ENCODE measurements at regions not wholly inside any gene's neighbourhood (a gene's known extent, or its start where the extent isn't known, plus 50 kb on each side); places are given as distances from the start of the nearest gene placed in this dataset.

DNA sequence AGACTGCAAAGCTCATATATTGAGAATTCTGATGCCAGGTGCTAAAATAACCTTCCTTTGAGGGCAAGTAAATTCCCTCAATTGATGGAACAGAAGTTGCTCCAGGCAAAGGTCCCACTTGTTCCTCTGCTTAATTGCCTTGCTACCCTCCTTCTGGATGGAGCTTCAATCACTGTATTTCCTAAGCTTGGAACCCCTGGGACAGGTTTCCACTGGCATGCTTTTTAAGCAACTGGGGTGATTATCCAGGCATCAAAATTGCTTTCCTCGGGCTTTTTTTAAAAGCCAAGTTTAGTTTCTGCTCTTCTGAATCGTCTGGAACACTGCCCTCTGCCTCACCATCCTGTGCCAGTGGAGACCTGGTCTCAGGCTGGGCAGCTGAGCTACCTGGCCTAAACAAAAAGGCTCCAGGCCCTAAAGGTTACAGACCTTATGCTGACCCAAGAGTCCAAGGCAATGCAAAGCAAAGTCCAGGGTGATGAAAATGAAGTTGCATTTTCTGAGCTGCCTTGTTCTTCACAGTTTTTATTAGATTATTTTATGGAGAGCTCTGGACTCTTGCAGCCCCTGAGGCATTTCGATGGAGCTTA lies 167.9 kb upstream of the CD180 start:
- Mint-ChIP-seq H3K27me3 (ENCODE audit: unreplicated experiment) (no peaks in the 10 kb centered on the region), H3K4me1 (ENCODE audit: low read depth, unreplicated experiment) (no peaks in the 10 kb centered on the region), H3K9me3 (ENCODE audit: low read depth, unreplicated experiment) (peaks cover 2% of the 10 kb centered on the region), H3K4me3 (ENCODE audit: low read depth, unreplicated experiment) (no peak overlapping the region), H3K36me3 (ENCODE audit: insufficient read depth, unreplicated experiment) (no peaks in the 10 kb centered on the region), H3K27ac (ENCODE audit: unreplicated experiment) (no peak overlapping the region)
- no peak for DNase-seq
- CTCF ChIA-PET = no interaction called here
- intact Hi-C loops (cut with micrococcal nuclease; ENCODE audit: unreplicated experiment) = no loop called here
- no TSS peak for BruUV-seq (replicated peaks)
- no peak for TF ChIP-seq CTCF (IDR thresholded peaks at IDR 0.05; ENCODE audit: unreplicated experiment)

DNA sequence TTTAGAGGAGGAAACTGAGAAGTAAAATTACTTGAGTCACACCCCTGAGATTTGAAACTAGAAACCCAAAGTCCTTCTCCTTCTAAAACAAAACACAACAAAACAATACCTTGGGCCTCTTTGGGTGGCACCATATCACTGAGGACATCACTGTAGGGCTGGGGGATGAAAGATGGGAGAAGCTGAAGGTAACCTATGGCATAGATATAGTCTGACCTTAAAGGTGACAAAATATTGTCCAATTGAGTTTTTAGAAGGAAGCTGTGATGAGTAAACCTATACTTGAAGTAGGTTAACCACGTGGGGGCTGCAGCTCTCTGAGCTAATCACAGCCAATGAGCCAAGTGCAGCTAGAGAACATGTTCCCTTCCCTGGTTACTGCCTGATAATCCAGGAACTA lies 167.4 kb upstream of the CD180 start:
- intact Hi-C loops (cut with micrococcal nuclease; ENCODE audit: unreplicated experiment) = no loop called here
- CTCF ChIA-PET = no interaction called here
- H3K9me3 Mint-ChIP-seq (ENCODE audit: low read depth, unreplicated experiment) = peaks cover 2% of the 10 kb centered on the region
- no peaks in the 10 kb centered on the region for H3K36me3 Mint-ChIP-seq (ENCODE audit: insufficient read depth, unreplicated experiment)
- no TSS peak for BruUV-seq (replicated peaks)
- no peak overlapping the region for H3K27ac Mint-ChIP-seq (ENCODE audit: unreplicated experiment)
- TF ChIP-seq CTCF (IDR thresholded peaks at IDR 0.05; ENCODE audit: unreplicated experiment) = no peak
- no peaks in the 10 kb centered on the region for H3K27me3 Mint-ChIP-seq (ENCODE audit: unreplicated experiment)
- H3K4me1 Mint-ChIP-seq (ENCODE audit: low read depth, unreplicated experiment) = no peaks in the 10 kb centered on the region
- H3K4me3 Mint-ChIP-seq (ENCODE audit: low read depth, unreplicated experiment) = no peak overlapping the region
- no peak for DNase-seq

DNA sequence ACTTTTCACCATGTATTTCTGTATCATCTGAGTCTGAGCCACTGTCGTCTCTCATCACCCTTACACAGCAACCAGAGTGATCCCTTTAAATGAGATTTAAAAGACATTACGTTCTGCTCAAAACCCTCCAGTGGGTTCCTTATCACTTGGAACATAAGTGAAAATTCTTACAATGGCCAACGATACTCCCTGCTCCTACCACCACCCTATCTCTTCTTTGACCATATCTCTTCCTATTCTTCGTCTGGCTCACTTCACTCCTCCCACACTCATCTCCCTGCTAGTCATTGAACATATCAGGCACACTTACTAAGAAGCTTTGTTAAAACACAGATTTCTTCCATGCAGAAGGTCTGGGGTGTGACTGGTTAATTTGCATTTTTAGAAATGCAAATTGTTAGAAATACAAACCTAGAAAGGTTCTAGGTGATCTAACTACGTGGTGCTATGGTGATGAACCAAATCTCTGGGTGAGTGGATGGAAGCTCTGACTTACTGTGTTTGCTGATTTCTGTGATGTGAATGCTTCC lies 166.6 kb upstream of the CD180 start:
- Mint-ChIP-seq H3K4me3 (ENCODE audit: low read depth, unreplicated experiment) (no peak overlapping the region), H3K4me1 (ENCODE audit: low read depth, unreplicated experiment) (no peaks in the 10 kb centered on the region), H3K27ac (ENCODE audit: unreplicated experiment) (no peak overlapping the region), H3K27me3 (ENCODE audit: unreplicated experiment) (no peaks in the 10 kb centered on the region), H3K36me3 (ENCODE audit: insufficient read depth, unreplicated experiment) (no peaks in the 10 kb centered on the region), H3K9me3 (ENCODE audit: low read depth, unreplicated experiment) (peaks cover 2% of the 10 kb centered on the region)
- TF ChIP-seq CTCF (IDR thresholded peaks at IDR 0.05; ENCODE audit: unreplicated experiment) = no peak
- no peak for DNase-seq
- BruUV-seq (replicated peaks) = no TSS peak
- intact Hi-C loops (cut with micrococcal nuclease; ENCODE audit: unreplicated experiment) = no loop called here
- CTCF ChIA-PET = no interaction called here

DNA sequence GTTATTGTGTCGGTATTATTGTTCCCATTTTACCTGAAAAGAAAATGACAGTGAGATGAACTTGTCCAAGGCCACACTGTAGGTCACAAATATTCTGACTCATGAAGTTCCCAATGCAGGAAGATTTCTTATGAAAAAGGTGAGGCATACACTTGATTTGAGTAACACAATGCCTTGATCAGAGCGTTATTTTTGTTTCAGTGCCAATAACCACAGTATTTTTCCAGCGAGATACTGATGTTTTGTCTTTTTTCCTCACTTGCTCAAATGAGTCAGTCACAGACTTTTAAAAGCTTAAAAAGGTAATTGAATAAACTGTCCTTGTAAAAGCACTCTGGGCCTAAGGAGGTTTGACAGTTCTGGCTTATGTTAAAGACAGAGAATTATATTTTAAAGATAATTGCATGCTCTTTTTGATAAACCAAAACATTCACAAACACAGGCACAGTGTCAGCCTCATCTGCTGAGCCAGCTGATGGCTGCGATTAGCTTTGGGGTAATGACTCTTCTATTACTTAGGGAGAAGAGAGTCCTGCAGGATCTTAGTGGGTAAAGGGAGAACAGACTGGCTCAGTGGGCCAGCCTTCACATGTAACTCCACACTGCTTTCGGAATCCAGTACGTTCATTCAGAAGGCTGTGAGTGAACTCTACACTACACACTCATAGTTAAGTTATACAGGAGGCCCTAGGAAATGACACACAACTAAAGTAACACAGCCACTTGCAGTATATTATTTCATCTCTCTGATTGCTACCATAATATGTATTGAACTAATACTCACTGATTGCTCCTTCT lies 165.5 kb upstream of the CD180 start:
- Mint-ChIP-seq H3K27ac (ENCODE audit: unreplicated experiment) (no peak overlapping the region), H3K27me3 (ENCODE audit: unreplicated experiment) (no peaks in the 10 kb centered on the region), H3K4me3 (ENCODE audit: low read depth, unreplicated experiment) (no peak overlapping the region), H3K36me3 (ENCODE audit: insufficient read depth, unreplicated experiment) (no peaks in the 10 kb centered on the region), H3K9me3 (ENCODE audit: low read depth, unreplicated experiment) (peaks cover 2% of the 10 kb centered on the region), H3K4me1 (ENCODE audit: low read depth, unreplicated experiment) (no peaks in the 10 kb centered on the region)
- intact Hi-C loops (cut with micrococcal nuclease; ENCODE audit: unreplicated experiment) = no loop called here
- BruUV-seq (replicated peaks) = no TSS peak
- DNase-seq = no peak
- TF ChIP-seq CTCF (IDR thresholded peaks at IDR 0.05; ENCODE audit: unreplicated experiment) = no peak
- CTCF ChIA-PET = no interaction called here
